ENCODE measurements at regions not wholly inside any gene's neighbourhood (a gene's known extent, or its start where the extent isn't known, plus 50 kb on each side); places are given as distances from the start of the nearest gene placed in this dataset.
A peak's percentile ranks its signal among the peaks of the same experiment; 100 is the strongest.

GRCh38 chr15:39488961-39489360 lies 91.9 kb upstream of the THBS1 start:
- DNase-seq: no peak
- Mint-ChIP-seq H3K9me3 (peaks cover 7% of the 10 kb centered on the region), H3K4me3 (no peak overlapping the region), H3K27me3 (ENCODE audit: low read depth, poor library complexity) (no peaks in the 10 kb centered on the region), H3K27ac (peak overlapping the region; percentile 40), H3K4me1 (no peaks in the 10 kb centered on the region), H3K36me3 (ENCODE audit: low read depth) (no peaks in the 10 kb centered on the region)
- TF ChIP-seq, protein P1, sequence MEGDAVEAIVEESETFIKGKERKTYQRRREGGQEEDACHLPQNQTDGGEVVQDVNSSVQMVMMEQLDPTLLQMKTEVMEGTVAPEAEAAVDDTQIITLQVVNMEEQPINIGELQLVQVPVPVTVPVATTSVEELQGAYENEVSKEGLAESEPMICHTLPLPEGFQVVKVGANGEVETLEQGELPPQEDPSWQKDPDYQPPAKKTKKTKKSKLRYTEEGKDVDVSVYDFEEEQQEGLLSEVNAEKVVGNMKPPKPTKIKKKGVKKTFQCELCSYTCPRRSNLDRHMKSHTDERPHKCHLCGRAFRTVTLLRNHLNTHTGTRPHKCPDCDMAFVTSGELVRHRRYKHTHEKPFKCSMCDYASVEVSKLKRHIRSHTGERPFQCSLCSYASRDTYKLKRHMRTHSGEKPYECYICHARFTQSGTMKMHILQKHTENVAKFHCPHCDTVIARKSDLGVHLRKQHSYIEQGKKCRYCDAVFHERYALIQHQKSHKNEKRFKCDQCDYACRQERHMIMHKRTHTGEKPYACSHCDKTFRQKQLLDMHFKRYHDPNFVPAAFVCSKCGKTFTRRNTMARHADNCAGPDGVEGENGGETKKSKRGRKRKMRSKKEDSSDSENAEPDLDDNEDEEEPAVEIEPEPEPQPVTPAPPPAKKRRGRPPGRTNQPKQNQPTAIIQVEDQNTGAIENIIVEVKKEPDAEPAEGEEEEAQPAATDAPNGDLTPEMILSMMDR (IDR thresholded peaks at IDR 0.05): no peak

GRCh38 chr15:39491115-39491885 lies 89.6 kb upstream of the THBS1 start:
- Mint-ChIP-seq H3K4me1 (peaks cover 1% of the 10 kb centered on the region), H3K27ac (no peak overlapping the region), H3K27me3 (ENCODE audit: low read depth, poor library complexity) (peaks cover 4% of the 10 kb centered on the region), H3K9me3 (no peaks in the 10 kb centered on the region), H3K36me3 (ENCODE audit: low read depth) (no peaks in the 10 kb centered on the region), H3K4me3 (no peak overlapping the region)
- DNase-seq: no peak
- TF ChIP-seq, protein P1 (IDR thresholded peaks at IDR 0.05): no peak

DNA sequence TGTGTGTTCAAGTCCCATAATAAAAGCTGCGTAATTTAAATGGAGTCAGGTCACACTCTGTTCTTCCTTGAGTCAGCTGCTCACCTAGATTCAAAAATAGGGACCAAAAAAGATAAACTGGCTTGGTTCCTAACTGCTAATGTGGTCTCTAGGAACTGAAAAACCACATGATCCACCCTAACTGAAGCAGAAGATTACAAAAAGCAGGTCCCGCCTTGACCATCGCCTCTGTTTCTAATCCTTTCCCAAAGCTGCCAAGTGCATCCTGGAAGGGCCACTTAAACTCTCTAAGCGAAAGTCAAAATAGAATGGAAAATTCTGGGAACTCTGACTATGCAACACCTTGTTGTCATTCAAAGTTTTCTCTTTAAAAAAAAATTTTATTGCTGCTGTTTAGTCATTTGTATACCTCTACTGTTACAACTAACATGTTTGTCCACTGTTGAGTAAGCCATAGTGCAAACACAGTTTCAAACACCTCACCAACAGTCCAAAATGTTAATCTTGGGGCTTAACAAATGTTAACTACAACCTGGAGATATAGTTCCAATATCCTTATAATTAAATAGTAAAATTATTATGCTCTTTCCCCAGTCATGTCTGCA lies 88.9 kb upstream of the THBS1 start:
- TF ChIP-seq, protein P1 (IDR thresholded peaks at IDR 0.05): no peak
- peaks cover 4% of the 10 kb centered on the region for H3K4me1 Mint-ChIP-seq
- no peak overlapping the region for H3K4me3 Mint-ChIP-seq
- H3K27me3 Mint-ChIP-seq (ENCODE audit: low read depth, poor library complexity): peaks cover 6% of the 10 kb centered on the region
- no peaks in the 10 kb centered on the region for H3K9me3 Mint-ChIP-seq
- no peak for DNase-seq
- no peaks in the 10 kb centered on the region for H3K36me3 Mint-ChIP-seq (ENCODE audit: low read depth)
- H3K27ac Mint-ChIP-seq: no peak overlapping the region

GRCh38 chr15:39493424-39494067 lies 87.3 kb upstream of the THBS1 start:
- DNase-seq: no peak
- TF ChIP-seq, protein P1 (IDR thresholded peaks at IDR 0.05): no peak
- H3K27ac Mint-ChIP-seq: no peak overlapping the region

DNA sequence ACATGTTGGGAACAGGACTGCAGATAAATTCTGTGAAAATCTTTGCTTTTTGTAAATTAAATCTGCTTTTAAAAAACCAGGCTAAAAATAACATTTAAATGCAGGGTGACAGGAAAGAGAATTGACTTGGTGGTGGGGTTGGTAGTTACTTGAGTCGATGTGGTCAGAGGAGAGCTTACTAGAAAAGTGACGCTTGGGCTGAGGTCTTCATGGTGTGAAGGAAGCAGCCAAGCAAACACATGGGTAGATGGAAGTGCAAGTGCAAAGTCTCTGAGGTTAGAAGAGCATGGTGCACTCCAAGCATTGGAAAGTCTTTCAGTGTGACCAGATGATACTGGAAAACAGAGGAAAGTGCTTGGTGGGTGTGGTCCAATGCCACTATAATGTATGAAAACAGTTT lies 86.4 kb upstream of the THBS1 start:
- Mint-ChIP-seq H3K36me3 (ENCODE audit: low read depth) (no peaks in the 10 kb centered on the region), H3K27ac (no peak overlapping the region), H3K27me3 (ENCODE audit: low read depth, poor library complexity) (peaks cover 9% of the 10 kb centered on the region), H3K4me3 (no peak overlapping the region), H3K9me3 (no peaks in the 10 kb centered on the region), H3K4me1 (peaks cover 4% of the 10 kb centered on the region)
- DNase-seq: no peak
- TF ChIP-seq, protein P1 (IDR thresholded peaks at IDR 0.05): no peak

More at GRCh38 chr15:39493424-39494067, 87.3 kb upstream of the THBS1 start:
- Mint-ChIP-seq H3K36me3 (ENCODE audit: low read depth) (no peaks in the 10 kb centered on the region), H3K4me3 (no peak overlapping the region), H3K9me3 (no peaks in the 10 kb centered on the region), H3K27me3 (ENCODE audit: low read depth, poor library complexity) (peaks cover 9% of the 10 kb centered on the region), H3K4me1 (peaks cover 4% of the 10 kb centered on the region)

Measured in nephron progenitor cell (in vitro differentiated cells).